HCT116 (cell line): ENCODE measurements at regions not wholly inside any gene's neighbourhood (a gene's known extent, or its start where the extent isn't known, plus 50 kb on each side); places are given as distances from the start of the nearest gene placed in this dataset.

Experiments
- ATAC-seq: fragments of 200-7000 bp; cut with Tn5 transposase; 2 replicates; pipeline ENCODE4 v1.9.1; 2020; ENCODE audit warnings: mild to moderate bottlenecking, moderate library complexity
- BruUV-seq: library from RNA; stranded (reverse); fragments of 400-500 nt; replicated peaks from 2 replicates; lab custom pipeline; 2021; lab: Mats Ljungman, UMichigan
- CTCF ChIA-PET: fragments of 300-600 bp; sonication (Branson Sonifier 250); formaldehyde crosslinking; loops from one replicate; lab custom pipeline; 2021; ENCODE audit warnings: antibody characterized with exemption; lab: Charles Lee
- POLR2A ChIA-PET: fragments of 300-600, 350-600 bp; sonication (Branson Sonifier 250); formaldehyde crosslinking; loops from one replicate; lab custom pipeline; 2021; ENCODE audit warnings: antibody characterized with exemption; lab: Charles Lee
- RAD21 ChIA-PET, 2 experiments: fragments of 300-600 bp; sonication (Branson Sonifier 250); formaldehyde crosslinking; loops; one replicate each; lab custom pipeline; 2023; ENCODE audit warnings: low total read pairs in 2 of 2; ENCODE audit not compliant: uncharacterized antibody in 2 of 2, unreplicated experiment in 2 of 2, low non-redundant PET in 1 of 2; lab: Charles Lee
- DNase-seq: peaks from one replicate; pipeline ENCODE4 v3.0.0-alpha.2; 2010; ENCODE audit warnings: low read depth, low spot score
- H2AFZ ChIP-seq: fragments of 200-600 bp; shearing (Covaris generic), sonication (generic); 2 replicates; pipeline ENCODE4 v1.6.1; 2017; ENCODE audit warnings: low read depth, mixed run types, mixed read lengths, antibody characterized with exemption, low read length; ENCODE audit not compliant: poor library complexity, severe bottlenecking
- H3K27ac ChIP-seq: 2 replicates; pipeline ENCODE4 v1.5.1; 2012; ENCODE audit warnings: low read depth, low read length
- H3K27me3 ChIP-seq: fragments of 200-600 bp; sonication (generic); 2 replicates; pipeline ENCODE4 v1.6.1; 2016; ENCODE audit warnings: mixed run types, low read length, mixed read lengths; ENCODE audit not compliant: insufficient read depth
- H3K36me3 ChIP-seq, 2 experiments: fragments of 200-500 bp in 1 of 2; fragments of 200-600 bp in 1 of 2; sonication (Bioruptor generic) in 1 of 2; sonication (generic) in 1 of 2; 2 replicates each; pipeline versions ENCODE4 v1.5.1 to v1.6.1; 2014 to 2016; ENCODE audit warnings: low read length in 2 of 2, inconsistent platforms in 1 of 2, mixed read lengths in 1 of 2, mixed run types in 1 of 2; ENCODE audit not compliant: insufficient read depth in 2 of 2, control insufficient read depth in 1 of 2
- H3K4me1 ChIP-seq, 2 experiments: fragments of 200-600 bp in 1 of 2; sonication (generic) in 1 of 2; 2 replicates each; pipeline versions ENCODE4 v1.5.1 to v1.6.1; 2012 to 2017; ENCODE audit warnings: low read length in 2 of 2, inconsistent platforms in 1 of 2, mild to moderate bottlenecking in 1 of 2, mixed read lengths in 1 of 2, mixed run types in 1 of 2, moderate library complexity in 1 of 2; ENCODE audit not compliant: insufficient read depth in 2 of 2, control insufficient read depth in 1 of 2
- H3K4me2 ChIP-seq: fragments of 200-600 bp; sonication (generic); 2 replicates; pipeline ENCODE4 v1.6.1; 2017; ENCODE audit warnings: mixed run types, low read length, mixed read lengths
- H3K4me3 ChIP-seq, 2 experiments: fragments of 200-600 bp in 1 of 2; sonication (generic) in 1 of 2; replicated peaks in 1 of 2; 2 replicates each; pipeline ENCODE4 v1.5.1; 2011 to 2016; ENCODE audit warnings: low read length in 2 of 2, control low read depth in 1 of 2, low read depth in 1 of 2, mild to moderate bottlenecking in 1 of 2, mixed read lengths in 1 of 2, mixed run types in 1 of 2
- H3K79me2 ChIP-seq: fragments of 200-600 bp; sonication (generic); 2 replicates; pipeline ENCODE4 v1.6.1; 2017; ENCODE audit warnings: mild to moderate bottlenecking, mixed run types, low read length, moderate library complexity, mixed read lengths; ENCODE audit not compliant: insufficient read depth
- H3K9ac ChIP-seq: fragments of 200-600 bp; sonication (generic); 2 replicates; pipeline ENCODE4 v1.6.1; 2016; ENCODE audit warnings: low read length, mixed read lengths
- H3K9me2 ChIP-seq: fragments of 200-600 bp; sonication (generic), shearing (Covaris generic); 2 replicates; pipeline ENCODE4 v1.6.1; 2017; ENCODE audit warnings: mixed run types, mild to moderate bottlenecking, moderate library complexity; ENCODE audit not compliant: insufficient read depth
- H3K9me3 ChIP-seq, 2 experiments: fragments of 200-500 bp in 1 of 2; fragments of 200-600 bp in 1 of 2; sonication (Bioruptor generic) in 1 of 2; sonication (generic) in 1 of 2; 2 replicates each; pipeline ENCODE4 v1.6.1; 2014 to 2017; ENCODE audit warnings: low read length in 2 of 2, mixed read lengths in 2 of 2, inconsistent platforms in 1 of 2, low read depth in 1 of 2, mild to moderate bottlenecking in 1 of 2, mixed run types in 1 of 2, moderate library complexity in 1 of 2; ENCODE audit not compliant: control insufficient read depth in 1 of 2, insufficient read depth in 1 of 2
- H4K20me1 ChIP-seq: fragments of 200-600 bp; sonication (generic), shearing (Covaris generic); 2 replicates; pipeline ENCODE4 v1.6.1; 2017; ENCODE audit warnings: mixed run types, mild to moderate bottlenecking, moderate library complexity; ENCODE audit not compliant: insufficient read depth
- CBX3 ChIP-seq: IDR thresholded peaks from 2 replicates; pipeline ENCODE4 v1.6.1; 2012; ENCODE audit warnings: low read depth
- ELF1 ChIP-seq: IDR thresholded peaks from 2 replicates; pipeline ENCODE4 v1.6.1; 2012; ENCODE audit warnings: low read depth, borderline replicate concordance
- EZH2 ChIP-seq: fragments of 200-600 bp; sonication (generic); IDR thresholded peaks from 2 replicates; pipeline ENCODE4 v1.6.1; 2017; ENCODE audit warnings: antibody characterized with exemption, mixed run types
- JUND ChIP-seq: IDR thresholded peaks from 2 replicates; pipeline ENCODE4 v1.6.1; 2012
- POLR2A ChIP-seq: IDR thresholded peaks from 2 replicates; pipeline ENCODE4 v1.7.0; 2011; ENCODE audit warnings: borderline replicate concordance; ENCODE audit not compliant: insufficient read depth, insufficient read length; ENCODE audit errors: extremely low read depth
- POLR2AphosphoS5 ChIP-seq: IDR thresholded peaks from 2 replicates; pipeline ENCODE4 v1.6.1; 2011; ENCODE audit warnings: mild to moderate bottlenecking, low read depth, low read length, moderate library complexity
- RAD21 ChIP-seq: IDR thresholded peaks from 2 replicates; pipeline ENCODE4 v1.6.1; 2012; ENCODE audit warnings: low read depth, mild to moderate bottlenecking
- SP1 ChIP-seq: IDR thresholded peaks from 2 replicates; pipeline ENCODE4 v1.6.1; 2012; ENCODE audit warnings: low read depth
- SRF ChIP-seq: IDR thresholded peaks from 2 replicates; pipeline ENCODE4 v1.6.1; 2012; ENCODE audit warnings: low read depth
- TCF7L2 ChIP-seq: IDR thresholded peaks from 2 replicates; pipeline ENCODE4 v1.7.0; 2011; ENCODE audit warnings: borderline replicate concordance, inconsistent platforms; ENCODE audit not compliant: insufficient read depth, insufficient read length; ENCODE audit errors: extremely low read depth
- YY1 ChIP-seq: IDR thresholded peaks from 2 replicates; pipeline ENCODE4 v1.6.1; 2011; ENCODE audit warnings: low read length, low read depth, moderate library complexity, mild to moderate bottlenecking; ENCODE audit not compliant: insufficient replicate concordance; ENCODE audit errors: extremely low read depth
- ZFX ChIP-seq: fragments of 450-650 bp; IDR thresholded peaks from 2 replicates; pipeline ENCODE4 v1.6.1; 2017
- ZNF274 ChIP-seq: fragments of 200-500 bp; sonication (Bioruptor generic); IDR thresholded peaks from 2 replicates; pipeline ENCODE4 v1.6.1; 2014; ENCODE audit warnings: mild to moderate bottlenecking, low read depth, low read length, inconsistent platforms
- intact Hi-C: fragments of 100-400 bp; cut with micrococcal nuclease; formaldehyde crosslinking; loops from 2 replicates; pipeline ENCODE4 v1.10.0; 2022
- TF ChIP-seq, protein P1 (sequence below): IDR thresholded peaks from 2 replicates; pipeline ENCODE4 v1.6.1; 2011; ENCODE audit warnings: mild to moderate bottlenecking, low read length, moderate library complexity; ENCODE audit not compliant: insufficient replicate concordance; ENCODE audit errors: extremely low read depth
- TF ChIP-seq, protein P2 (sequence below): IDR thresholded peaks from 2 replicates; pipeline ENCODE4 v1.6.1; 2012
- TF ChIP-seq, protein P3 (sequence below): IDR thresholded peaks from 2 replicates; pipeline ENCODE4 v1.6.1; 2012

DNA sequence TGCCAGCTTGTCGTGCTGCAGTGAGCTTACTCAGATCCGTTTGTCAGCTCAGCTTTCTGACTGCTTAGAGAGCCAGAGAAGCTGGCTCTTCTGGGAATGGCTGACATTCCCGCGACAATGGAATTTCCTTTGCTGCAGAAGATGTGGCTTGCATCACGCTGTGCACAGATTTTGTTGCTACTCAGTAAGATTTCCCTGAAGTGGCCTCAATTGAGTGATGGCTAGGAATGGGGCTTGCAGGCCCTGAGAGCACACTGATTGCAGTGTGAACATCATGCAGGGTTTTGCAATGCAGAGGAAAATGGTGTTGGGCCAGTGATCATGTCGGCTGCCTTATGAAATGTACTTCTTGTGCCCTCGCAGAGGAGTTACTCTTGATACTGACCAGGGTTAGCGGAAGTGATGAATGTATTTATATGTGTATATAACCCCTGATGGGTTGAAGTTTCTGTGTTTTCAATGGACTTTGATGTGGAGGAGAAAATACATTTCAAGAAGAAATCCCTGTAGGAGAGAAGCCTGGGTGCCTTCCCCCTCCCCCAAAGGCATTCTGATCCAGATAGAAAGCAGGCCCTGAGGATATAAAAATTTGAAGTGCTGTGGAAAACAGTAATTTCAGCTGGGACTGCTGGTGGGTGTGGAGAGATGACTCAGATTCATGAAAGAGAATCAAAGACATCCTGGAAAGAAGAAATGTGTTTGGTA, 102.5 kb upstream of the PDZRN3 start:
- H2AFZ ChIP-seq: no peak overlapping the region
- intact Hi-C loops: no loop called here
- H3K4me1 ChIP-seq: no peaks in the 10 kb centered on the region
- H3K36me3 ChIP-seq: no peaks in the 10 kb centered on the region
- no peaks in the 10 kb centered on the region for H3K27me3 ChIP-seq
- ATAC-seq (no peak), DNase-seq (no peak)
- no TSS peak for BruUV-seq
- H3K9me3 ChIP-seq: peaks cover 0 to 4% of the 10 kb centered on the region in 2 experiments; a peak in 2 of 4 replicates
- no peaks in the 10 kb centered on the region for H3K9me2 ChIP-seq
- ChIA-PET CTCF (no interaction called here), RAD21 (no interaction called here), POLR2A (no interaction called here)
- H3K9ac ChIP-seq: no peak overlapping the region
- H3K27ac ChIP-seq: no peak overlapping the region
- no peaks in the 10 kb centered on the region for H4K20me1 ChIP-seq
- TF ChIP-seq TCF7L2 (no peak), POLR2A (no peak), ELF1 (no peak)
- TF ChIP-seq, protein P1, sequence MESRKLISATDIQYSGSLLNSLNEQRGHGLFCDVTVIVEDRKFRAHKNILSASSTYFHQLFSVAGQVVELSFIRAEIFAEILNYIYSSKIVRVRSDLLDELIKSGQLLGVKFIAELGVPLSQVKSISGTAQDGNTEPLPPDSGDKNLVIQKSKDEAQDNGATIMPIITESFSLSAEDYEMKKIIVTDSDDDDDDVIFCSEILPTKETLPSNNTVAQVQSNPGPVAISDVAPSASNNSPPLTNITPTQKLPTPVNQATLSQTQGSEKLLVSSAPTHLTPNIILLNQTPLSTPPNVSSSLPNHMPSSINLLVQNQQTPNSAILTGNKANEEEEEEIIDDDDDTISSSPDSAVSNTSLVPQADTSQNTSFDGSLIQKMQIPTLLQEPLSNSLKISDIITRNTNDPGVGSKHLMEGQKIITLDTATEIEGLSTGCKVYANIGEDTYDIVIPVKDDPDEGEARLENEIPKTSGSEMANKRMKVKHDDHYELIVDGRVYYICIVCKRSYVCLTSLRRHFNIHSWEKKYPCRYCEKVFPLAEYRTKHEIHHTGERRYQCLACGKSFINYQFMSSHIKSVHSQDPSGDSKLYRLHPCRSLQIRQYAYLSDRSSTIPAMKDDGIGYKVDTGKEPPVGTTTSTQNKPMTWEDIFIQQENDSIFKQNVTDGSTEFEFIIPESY: no peak
- H3K4me3 ChIP-seq: no peak overlapping the region
- H3K79me2 ChIP-seq: no peaks in the 10 kb centered on the region
- H3K4me2 ChIP-seq: no peak overlapping the region

DNA sequence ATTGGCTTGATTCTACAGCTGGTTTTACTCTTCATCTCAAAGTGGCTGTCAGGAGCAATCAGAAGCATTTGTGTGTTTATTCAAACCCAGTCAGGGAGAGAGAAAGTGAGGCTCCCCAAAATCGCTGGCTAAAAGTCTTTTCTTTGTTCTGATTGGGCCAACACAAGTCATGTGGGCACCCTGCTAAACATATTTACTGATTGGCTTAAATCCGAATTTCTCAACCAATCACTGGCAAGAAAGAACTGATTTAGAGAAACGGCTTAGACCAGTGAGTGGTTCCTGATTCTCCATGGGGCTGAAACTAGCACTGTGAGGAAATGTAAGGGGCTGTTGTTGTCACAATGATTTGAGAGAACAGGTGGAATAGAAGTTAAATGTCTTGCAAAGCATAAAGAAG, 98.9 kb upstream of the PDZRN3 start:
- no peak for ATAC-seq
- H2AFZ ChIP-seq: no peak overlapping the region
- no peak overlapping the region for H3K27ac ChIP-seq
- ChIA-PET RAD21 (no interaction called here), POLR2A (no interaction called here), CTCF (no interaction called here)
- no peaks in the 10 kb centered on the region for H3K36me3 ChIP-seq
- no peak overlapping the region for H3K9ac ChIP-seq
- BruUV-seq: no TSS peak
- no peak for DNase-seq
- no peaks in the 10 kb centered on the region; a peak in 1 of 4 replicates for H3K9me3 ChIP-seq
- H3K4me1 ChIP-seq: no peaks in the 10 kb centered on the region
- no peaks in the 10 kb centered on the region for H4K20me1 ChIP-seq
- H3K4me2 ChIP-seq: no peak overlapping the region
- no peaks in the 10 kb centered on the region for H3K9me2 ChIP-seq
- H3K79me2 ChIP-seq: no peaks in the 10 kb centered on the region
- intact Hi-C loops: no loop called here
- no peaks in the 10 kb centered on the region for H3K27me3 ChIP-seq
- no peak overlapping the region for H3K4me3 ChIP-seq
- TF ChIP-seq TCF7L2: no peak
- no peak for TF ChIP-seq ZFX
- TF ChIP-seq ELF1: no peak
- TF ChIP-seq JUND: no peak
- TF ChIP-seq, protein P2, sequence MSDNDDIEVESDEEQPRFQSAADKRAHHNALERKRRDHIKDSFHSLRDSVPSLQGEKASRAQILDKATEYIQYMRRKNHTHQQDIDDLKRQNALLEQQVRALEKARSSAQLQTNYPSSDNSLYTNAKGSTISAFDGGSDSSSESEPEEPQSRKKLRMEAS: no peak
- TF ChIP-seq CBX3: no peak
- no peak for TF ChIP-seq RAD21
- TF ChIP-seq SRF: no peak
- TF ChIP-seq, protein P1: no peak
- TF ChIP-seq SP1: no peak
- TF ChIP-seq POLR2AphosphoS5: no peak
- no peak for TF ChIP-seq ZNF274
- TF ChIP-seq, protein P3, sequence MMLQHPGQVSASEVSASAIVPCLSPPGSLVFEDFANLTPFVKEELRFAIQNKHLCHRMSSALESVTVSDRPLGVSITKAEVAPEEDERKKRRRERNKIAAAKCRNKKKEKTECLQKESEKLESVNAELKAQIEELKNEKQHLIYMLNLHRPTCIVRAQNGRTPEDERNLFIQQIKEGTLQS: no peak
- no peak for TF ChIP-seq YY1
- no peak for TF ChIP-seq EZH2
